Sciatic nerve (tissue), 2 donors: ENCODE measurements at regions not wholly inside any gene's neighbourhood (a gene's known extent, or its start where the extent isn't known, plus 50 kb on each side); places are given as distances from the start of the nearest gene placed in this dataset.
"Not testable (repeated sequence)": the region's sequence is repeated elsewhere in the genome, so short reads cannot be mapped to it uniquely, and the experiment has no call there.

Source experiments
- ATAC-seq: fragments of 200-7000 bp; cut with Tn5 transposase; one replicate; pipeline ENCODE4 v1.9.1; 2020; ENCODE audit warnings: mild to moderate bottlenecking, moderate library complexity
- DNase-seq: peaks from one replicate; pipeline ENCODE4 v3.0.0-alpha.2; 2020; ENCODE audit warnings: low spot score
- intact Hi-C: fragments of 100-400 bp; cut with DNase I; formaldehyde crosslinking; loops from one replicate; pipeline ENCODE4 v1.14.2; 2022
- donor health status: DM: no; HTN: no; CAD: no.
- donor health status: DM: no; HTN: no; CAD: no.

DNA sequence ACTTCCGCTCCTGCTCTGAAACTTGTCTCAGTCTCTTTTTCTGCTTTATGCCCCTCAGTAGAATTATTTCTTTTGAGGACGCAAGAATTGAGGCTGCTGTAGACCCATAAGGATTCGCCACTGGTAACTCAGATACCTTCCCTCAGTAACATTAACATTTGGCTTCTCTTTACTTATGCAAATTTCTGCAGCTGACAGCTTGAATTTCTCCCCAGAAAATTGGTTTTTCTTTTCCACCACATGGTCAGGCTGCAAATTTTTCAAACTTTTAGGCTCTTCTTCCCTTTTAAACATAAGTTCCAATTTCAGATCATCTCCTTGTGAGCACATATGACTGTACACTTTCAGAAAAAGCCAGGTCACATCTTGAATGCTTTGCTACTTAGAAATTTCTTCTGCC is 839.3 kb upstream of the GRIA3 start:
- intact Hi-C loops: no loop called here
- no peak for ATAC-seq

GRCh38 chrX:122363112-122363795 is 820.8 kb upstream of the GRIA3 start:
- ATAC-seq: no peak
- DNase-seq: no peak
- intact Hi-C loops: no loop called here

More for the DNA sequence above, 839.3 kb upstream of the GRIA3 start:
- no peak for DNase-seq

DNA sequence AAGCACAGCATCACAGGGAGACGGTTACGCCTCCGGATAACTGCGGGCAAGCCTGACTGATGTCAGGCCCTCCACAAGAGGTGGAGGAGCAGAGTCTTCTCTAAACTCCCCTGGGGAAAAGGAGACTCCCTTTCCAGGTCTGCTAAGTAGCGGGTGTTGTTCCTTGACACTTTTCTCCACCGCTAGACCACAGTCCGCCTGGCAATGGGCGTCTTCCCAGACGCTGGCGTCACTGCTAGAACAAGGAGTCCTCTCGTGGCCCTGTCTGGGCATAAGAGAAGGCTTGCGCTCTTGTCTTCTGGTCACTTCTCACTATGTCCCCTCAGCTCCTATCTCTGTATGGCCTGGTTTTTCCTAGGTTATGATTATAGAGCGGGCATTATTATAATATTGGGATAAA is 808.5 kb upstream of the GRIA3 start:
- DNase-seq, intact Hi-C loops: not testable (repeated sequence)

GRCh38 chrX:122389005-122389404 is 795.1 kb upstream of the GRIA3 start:
- ATAC-seq (no peak), DNase-seq (no peak)
- intact Hi-C loops: no loop called here

More for the DNA sequence above, 808.5 kb upstream of the GRIA3 start:
- not testable (repeated sequence) for ATAC-seq

DNA sequence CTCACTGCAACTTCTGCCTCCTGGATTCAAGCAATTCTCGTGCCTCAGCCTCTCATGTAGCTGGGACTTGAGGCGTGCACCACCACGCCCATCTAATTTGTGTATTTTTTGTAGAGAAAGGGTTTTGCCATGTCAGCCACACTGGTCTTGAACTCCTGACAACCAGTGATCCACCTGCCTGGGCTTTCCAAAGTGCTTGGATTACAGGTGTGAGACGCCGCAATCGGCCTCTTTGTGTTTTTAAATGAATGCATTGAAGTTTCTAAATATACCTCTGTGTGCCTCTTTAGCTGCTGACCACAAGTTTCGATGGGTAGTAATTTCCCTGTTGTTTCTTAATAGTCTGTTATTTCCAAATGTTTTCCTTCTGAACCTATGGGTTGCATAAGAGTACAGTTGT is 765.3 kb upstream of the GRIA3 start:
- ATAC-seq: no peak
- DNase-seq: no peak
- intact Hi-C loops: no loop called here

GRCh38 chrX:122421434-122422121 is 762.5 kb upstream of the GRIA3 start:
- intact Hi-C loops: no loop called here
- ATAC-seq (no peak), DNase-seq (no peak)

GRCh38 chrX:122422547-122422946 is 761.5 kb upstream of the GRIA3 start:
- ATAC-seq: no peak

DNA sequence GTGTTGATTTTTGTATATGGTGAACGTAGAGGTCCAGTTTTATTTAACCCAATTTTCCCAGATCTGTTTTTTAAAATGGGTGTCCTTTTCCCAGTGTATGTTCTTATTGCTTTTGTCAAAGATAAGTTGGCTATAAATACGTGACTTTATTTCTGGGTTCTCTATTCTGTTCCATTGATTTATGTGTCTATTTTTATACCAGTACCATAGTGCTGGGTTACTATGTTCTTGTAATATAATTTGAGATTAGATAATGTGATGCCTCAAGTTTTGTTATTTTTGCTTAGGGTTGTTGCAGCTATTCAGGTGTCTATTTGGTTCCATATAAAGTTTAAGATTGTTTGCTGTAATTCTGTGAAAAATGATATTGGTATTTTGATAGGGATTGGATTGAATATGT is 749.1 kb upstream of the GRIA3 start:
- intact Hi-C loops: no loop called here
- ATAC-seq (no peak), DNase-seq (no peak)

More at GRCh38 chrX:122422547-122422946, 761.5 kb upstream of the GRIA3 start:
- intact Hi-C loops: no loop called here
- no peak for DNase-seq

- no peak for ATAC-seq
- DNase-seq: no peak
- intact Hi-C loops: no loop called here
Observed at GRCh38 chrX:122439831-122440230, 744.2 kb upstream of the GRIA3 start.

DNA sequence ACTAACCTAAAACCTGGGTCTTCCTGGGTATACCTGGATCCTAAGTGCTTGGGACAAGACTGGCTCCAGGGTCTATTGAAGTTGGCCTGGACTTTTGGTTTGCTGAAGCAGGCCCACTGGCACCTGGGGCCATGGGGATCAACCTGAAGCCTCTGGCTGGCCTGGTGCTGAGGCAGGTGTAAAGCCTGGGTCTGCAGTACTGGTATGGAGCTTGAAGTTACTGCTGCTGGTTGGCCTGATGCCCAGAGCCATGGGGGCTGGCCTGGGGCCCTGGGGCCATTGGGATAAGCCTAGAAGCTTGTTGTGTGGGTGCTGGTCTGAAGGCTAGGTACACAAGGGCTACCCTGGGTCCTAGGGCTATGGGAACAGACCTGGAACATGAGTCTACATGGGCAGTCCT is 743.2 kb upstream of the GRIA3 start:
- DNase-seq (no peak), ATAC-seq (no peak)
- intact Hi-C loops: no loop called here

DNA sequence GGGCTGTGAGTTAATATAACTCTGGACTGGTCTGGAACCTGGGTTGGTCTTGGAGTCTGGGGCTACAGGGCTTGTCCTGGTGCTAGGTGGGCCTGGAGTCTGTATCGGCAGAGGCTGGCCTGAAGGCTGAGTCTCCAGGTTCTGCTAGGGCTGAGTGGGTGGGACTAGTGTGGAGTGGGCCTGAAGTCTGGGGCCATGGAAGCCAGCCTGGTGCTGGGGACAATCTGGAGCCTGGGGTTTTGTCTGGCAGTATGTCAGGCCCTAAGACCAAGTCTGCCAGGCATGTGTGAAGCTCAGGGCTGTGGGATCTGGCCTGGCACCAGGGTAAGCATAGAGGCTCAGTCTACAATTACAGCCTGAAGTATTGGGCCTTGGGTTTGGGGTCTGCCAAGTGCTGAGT is 742.6 kb upstream of the GRIA3 start:
- DNase-seq (no peak), ATAC-seq (peak; percentile 20)
- intact Hi-C loops: no loop called here

GRCh38 chrX:122445466-122445865 is 738.6 kb upstream of the GRIA3 start:
- intact Hi-C loops: no loop called here
- ATAC-seq: no peak
- no peak for DNase-seq

GRCh38 chrX:122464341-122464740 is 719.7 kb upstream of the GRIA3 start:
- ATAC-seq (no peak), DNase-seq (no peak)
- intact Hi-C loops: no loop called here

DNA sequence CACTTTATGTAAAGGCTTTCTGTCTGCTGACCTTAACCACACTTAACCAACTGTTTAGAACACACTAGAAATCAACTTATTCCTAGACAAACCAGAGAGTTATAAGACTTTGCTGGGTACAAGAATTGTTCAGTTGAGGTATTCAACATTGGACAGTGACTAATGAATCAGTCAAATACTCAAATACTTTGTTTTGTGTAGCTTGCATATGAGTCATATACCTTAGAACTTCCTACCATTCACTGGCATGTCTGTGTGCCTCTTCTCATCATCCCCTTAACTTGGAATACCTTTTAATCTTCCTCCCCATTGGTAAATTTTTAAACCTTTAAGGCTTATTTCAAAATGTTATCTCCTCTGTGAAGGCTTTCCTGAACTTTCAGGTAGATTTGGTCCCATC is 708.8 kb upstream of the GRIA3 start:
- DNase-seq (no peak), ATAC-seq (no peak)
- intact Hi-C loops: no loop called here

DNA sequence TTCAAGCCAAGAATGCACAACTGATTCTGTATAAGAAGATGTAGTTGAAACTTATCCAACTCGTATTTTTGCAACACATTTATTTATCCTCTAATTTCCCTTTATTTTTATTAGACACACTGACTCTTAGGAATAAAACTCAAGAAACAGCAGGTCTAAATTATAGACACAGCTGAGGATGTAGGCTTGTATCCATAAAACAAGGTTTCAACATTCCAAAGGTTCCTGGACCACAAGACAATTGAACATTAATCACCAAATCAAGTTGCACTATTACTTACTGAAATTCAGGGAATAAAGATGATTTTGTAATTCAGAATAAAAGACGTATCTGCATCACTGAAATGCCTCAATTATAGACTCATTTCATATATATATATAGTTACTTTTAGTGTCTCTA is 683.5 kb upstream of the GRIA3 start:
- no peak for ATAC-seq
- DNase-seq: no peak
- intact Hi-C loops: no loop called here

DNA sequence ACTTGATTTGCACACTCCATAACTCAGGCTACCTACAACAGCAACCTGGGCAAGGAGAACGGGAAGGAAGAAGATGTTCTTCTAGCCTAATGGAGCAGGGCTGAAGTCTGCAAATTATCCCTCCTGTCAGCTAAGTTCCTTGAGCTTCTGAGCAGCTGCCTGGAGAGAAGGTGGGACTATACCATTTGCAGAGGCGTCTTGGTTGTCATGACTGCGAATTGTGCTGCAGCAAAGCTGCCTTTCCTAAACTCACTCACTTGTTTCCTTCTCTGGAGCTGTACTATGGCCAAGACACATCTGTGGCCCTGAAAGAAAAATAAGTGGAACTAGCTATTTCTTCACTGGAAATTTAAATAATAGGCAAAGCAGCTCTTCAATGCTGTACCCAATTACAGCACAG is 682.4 kb upstream of the GRIA3 start:
- intact Hi-C loops: no loop called here
- DNase-seq (no peak), ATAC-seq (no peak)

DNA sequence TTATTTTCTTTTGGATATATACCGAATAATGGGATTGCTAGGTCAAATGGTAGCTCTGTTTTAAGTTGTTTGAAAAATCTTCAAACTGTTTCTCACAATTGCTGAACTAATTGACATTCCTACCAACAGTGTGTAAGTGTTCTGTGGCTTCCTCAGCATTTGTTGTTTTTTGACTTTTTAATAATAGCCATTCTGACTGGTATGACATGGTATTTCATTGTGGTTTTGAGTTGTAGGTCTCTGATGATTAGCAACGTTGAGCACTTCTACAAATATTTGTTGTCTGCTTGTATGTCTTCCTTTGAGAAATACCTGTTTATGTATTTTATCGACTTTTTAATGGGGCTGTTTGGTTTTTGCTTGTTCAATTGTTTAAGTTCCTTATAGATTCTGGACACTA is 680.1 kb upstream of the GRIA3 start:
- intact Hi-C loops: no loop called here
- ATAC-seq: no peak
- DNase-seq: no peak

DNA sequence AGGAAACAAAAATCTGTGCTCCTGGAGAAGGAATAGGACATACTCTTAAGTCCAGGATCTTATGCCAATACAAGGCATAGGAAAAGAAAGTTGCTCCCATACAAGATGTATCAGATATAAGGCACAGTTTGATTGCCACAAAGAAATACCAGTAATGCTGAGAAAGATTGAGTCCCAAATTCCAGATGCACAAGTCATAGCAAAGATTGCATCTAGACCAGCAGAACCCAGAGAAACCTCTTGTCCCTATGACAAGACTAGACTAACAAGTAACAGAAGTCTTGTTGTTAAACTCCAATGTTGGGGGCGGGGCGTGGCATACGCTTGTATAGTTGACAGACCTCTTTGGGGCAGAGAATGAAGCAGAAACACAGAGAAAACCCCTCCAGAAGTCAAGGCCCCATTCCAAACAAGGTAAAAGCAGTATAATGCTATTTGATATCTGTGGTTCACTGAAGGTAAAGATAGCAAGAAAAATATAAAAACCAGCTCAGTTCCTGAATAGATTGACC is 671.5 kb upstream of the GRIA3 start:
- intact Hi-C loops: no loop called here
- DNase-seq (no peak), ATAC-seq (no peak)

GRCh38 chrX:122517786-122518185 is 666.3 kb upstream of the GRIA3 start:
- intact Hi-C loops: no loop called here
- ATAC-seq (no peak), DNase-seq (no peak)

DNA sequence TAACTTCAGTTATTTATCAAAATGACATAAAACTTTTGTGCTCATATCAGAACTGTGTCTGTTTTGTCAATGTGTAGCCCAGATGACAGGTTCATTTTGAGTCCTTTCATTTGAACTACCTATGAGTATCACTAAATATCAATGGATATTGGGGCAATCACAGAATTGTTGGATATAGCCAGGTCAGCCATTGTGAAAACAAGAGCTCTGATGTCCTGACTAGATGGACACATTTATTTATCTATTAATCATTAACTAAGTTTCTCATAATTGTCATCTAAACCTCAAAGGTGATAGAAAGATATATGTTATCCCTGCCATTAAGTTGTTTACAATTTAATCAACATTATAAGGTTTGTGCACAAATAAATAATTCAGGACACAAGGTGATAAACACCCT is 638.3 kb upstream of the GRIA3 start:
- ATAC-seq: no peak
- intact Hi-C loops: no loop called here
- no peak for DNase-seq

DNA sequence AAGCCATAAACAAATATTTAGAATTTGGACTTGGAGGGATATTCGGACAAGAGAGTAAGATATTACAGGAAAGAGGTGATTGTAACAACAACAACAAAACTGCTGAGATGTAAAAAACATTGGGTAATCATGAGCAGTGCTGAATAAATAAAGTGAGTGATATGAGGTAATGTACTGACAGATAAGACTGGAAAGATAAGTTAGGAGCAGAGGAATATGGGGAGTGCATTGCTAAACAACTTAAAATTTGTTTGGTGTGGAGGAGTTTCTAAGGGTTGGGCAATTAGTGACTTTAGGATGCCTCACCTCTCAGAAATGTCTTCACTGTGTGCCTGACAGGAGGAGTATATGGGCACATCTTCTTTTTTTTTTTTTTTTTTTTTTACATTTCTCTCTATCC is 637.8 kb upstream of the GRIA3 start:
- intact Hi-C loops: no loop called here
- DNase-seq (no peak), ATAC-seq (no peak)
